ENCODE measurements at regions not wholly inside any gene's neighbourhood (a gene's known extent, or its start where the extent isn't known, plus 50 kb on each side); places are given as distances from the start of the nearest gene placed in this dataset.
"Not testable (repeated sequence)": the region's sequence is repeated elsewhere in the genome, so short reads cannot be mapped to it uniquely, and the experiment has no call there.

GRCh38 chr3:56955492-56956111 lies 104.9 kb upstream of the SPATA12 start:
- no peak for DNase-seq (ENCODE audit: low read depth)

GRCh38 chr3:56954125-56954524 lies 106.3 kb upstream of the SPATA12 start:
- no peak for DNase-seq (ENCODE audit: low read depth)

GRCh38 chr3:56952846-56953245 lies 107.6 kb upstream of the SPATA12 start:
- no peak for DNase-seq (ENCODE audit: low read depth)

GRCh38 chr3:56952061-56952460 lies 108.4 kb upstream of the SPATA12 start:
- DNase-seq (ENCODE audit: low read depth): no peak

GRCh38 chr3:56951366-56951765 lies 109.1 kb upstream of the SPATA12 start:
- DNase-seq (ENCODE audit: low read depth): no peak

- not testable (repeated sequence) for DNase-seq (ENCODE audit: low read depth)
Measured at GRCh38 chr3:56945378-56945777, 115.1 kb upstream of the SPATA12 start.

- DNase-seq (ENCODE audit: low read depth): no peak
Measured at GRCh38 chr3:56942523-56942922, 117.9 kb upstream of the SPATA12 start.

GRCh38 chr3:56940976-56941375 lies 119.5 kb upstream of the SPATA12 start:
- no peak for DNase-seq (ENCODE audit: low read depth)

- no peak for DNase-seq (ENCODE audit: low read depth)
Measured at GRCh38 chr3:56940321-56940720, 120.1 kb upstream of the SPATA12 start.

- no peak for DNase-seq (ENCODE audit: low read depth)
Measured at GRCh38 chr3:56939834-56940233, 120.6 kb upstream of the SPATA12 start.

- DNase-seq (ENCODE audit: low read depth): no peak
Measured at GRCh38 chr3:56938530-56938929, 121.9 kb upstream of the SPATA12 start.

- DNase-seq (ENCODE audit: low read depth): no peak
Measured at GRCh38 chr3:56937580-56937979, 122.9 kb upstream of the SPATA12 start.

- no peak for DNase-seq (ENCODE audit: low read depth)
Measured at GRCh38 chr3:56935811-56936210, 124.7 kb upstream of the SPATA12 start.

- not testable (repeated sequence) for DNase-seq (ENCODE audit: low read depth)
Measured at GRCh38 chr3:56934481-56934880, 126.0 kb upstream of the SPATA12 start.

GRCh38 chr3:56933803-56934202 lies 126.7 kb upstream of the SPATA12 start:
- no peak for DNase-seq (ENCODE audit: low read depth)

GRCh38 chr3:56932866-56933265 lies 127.6 kb upstream of the SPATA12 start:
- DNase-seq (ENCODE audit: low read depth): no peak

GRCh38 chr3:56931836-56932235 lies 128.6 kb upstream of the SPATA12 start:
- no peak for DNase-seq (ENCODE audit: low read depth)

- no peak for DNase-seq (ENCODE audit: low read depth)
Measured at GRCh38 chr3:56930706-56931105, 129.0 kb upstream of the ARHGEF3 start.

GRCh38 chr3:56929809-56930615 lies 128.3 kb upstream of the ARHGEF3 start:
- no peak for DNase-seq (ENCODE audit: low read depth)

- no peak for DNase-seq (ENCODE audit: low read depth)
Measured at GRCh38 chr3:56928379-56929068, 126.8 kb upstream of the ARHGEF3 start.

- no peak for DNase-seq (ENCODE audit: low read depth)
Measured at GRCh38 chr3:56927855-56928254, 126.1 kb upstream of the ARHGEF3 start.

- no peak for DNase-seq (ENCODE audit: low read depth)
Measured at GRCh38 chr3:56926947-56927282, 125.2 kb upstream of the ARHGEF3 start.

- no peak for DNase-seq (ENCODE audit: low read depth)
Measured at GRCh38 chr3:56926243-56926946, 124.6 kb upstream of the ARHGEF3 start.

All from activated gamma-delta T cell treated with anti-CD3 and anti-CD28 coated beads, Interleukin-2, amount 50 U/mL, for 16 hours (primary cell).